ENCODE measurements at regions not wholly inside any gene's neighbourhood (a gene's known extent, or its start where the extent isn't known, plus 50 kb on each side); places are given as distances from the start of the nearest gene placed in this dataset.
A peak's percentile ranks its signal among the peaks of the same experiment; 100 is the strongest.

GRCh38 chr14:104385531-104386101 is 193.9 kb upstream of the C14orf180 start:
- no peak for TF ChIP-seq EP300 (conservative IDR thresholded peaks at IDR 0.05; ENCODE audit: poor library complexity, severe bottlenecking)
- peak; percentile 7 for TF ChIP-seq REST (IDR thresholded peaks at IDR 0.05; ENCODE audit: borderline replicate concordance)
- TF ChIP-seq CTCF (IDR thresholded peaks at IDR 0.05; ENCODE audit: poor library complexity, severe bottlenecking) = no peak
- TF ChIP-seq TAF1 (IDR thresholded peaks at IDR 0.05; ENCODE audit: low read depth) = no peak
- TF ChIP-seq EZH2 (IDR thresholded peaks at IDR 0.05; ENCODE audit: borderline replicate concordance, insufficient read depth, low read length, poor library complexity, severe bottlenecking) = no peak
- no peak for TF ChIP-seq POLR2AphosphoS5 (IDR thresholded peaks at IDR 0.05)
- no peak for TF ChIP-seq MXI1 (conservative IDR thresholded peaks at IDR 0.05; ENCODE audit: poor library complexity, severe bottlenecking)
- no peak for TF ChIP-seq RAD21 (conservative IDR thresholded peaks at IDR 0.05)
- no peak for TF ChIP-seq SMC3 (conservative IDR thresholded peaks at IDR 0.05; ENCODE audit: poor library complexity)
